GM21737 (cell line): ENCODE measurements at regions not wholly inside any gene's neighbourhood (a gene's known extent, or its start where the extent isn't known, plus 50 kb on each side); places are given as distances from the start of the nearest gene placed in this dataset.
"Not testable (repeated sequence)": the region's sequence is repeated elsewhere in the genome, so short reads cannot be mapped to it uniquely, and the experiment has no call there.

ENCODE experiments used
- ATAC-seq: cut with Tn5 transposase; IDR thresholded peaks from one replicate; pipeline ENCODE4 v1.9.1; 2021; ENCODE audit warnings: mild to moderate bottlenecking, moderate library complexity; ENCODE audit not compliant: unreplicated experiment

DNA sequence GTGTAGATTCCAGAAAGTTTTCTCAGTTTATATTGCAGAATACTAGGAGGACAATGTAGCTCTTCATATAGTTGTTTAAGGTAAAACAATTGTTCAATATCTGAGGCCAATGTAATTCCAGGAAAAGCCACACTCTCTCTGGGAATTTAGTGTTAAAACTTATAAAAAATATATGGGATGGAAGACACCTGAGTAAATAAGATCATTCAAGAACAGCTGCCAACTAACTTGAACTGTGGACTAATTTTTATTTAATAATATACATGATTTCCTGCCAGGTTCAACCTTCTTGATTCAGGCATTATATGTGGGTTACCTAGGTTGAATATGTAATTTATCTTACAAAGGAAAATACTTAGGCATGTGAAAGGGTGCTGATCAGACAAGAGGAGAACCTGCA, 841.1 kb upstream of the PRR20A start:
- ATAC-seq: no peak

DNA sequence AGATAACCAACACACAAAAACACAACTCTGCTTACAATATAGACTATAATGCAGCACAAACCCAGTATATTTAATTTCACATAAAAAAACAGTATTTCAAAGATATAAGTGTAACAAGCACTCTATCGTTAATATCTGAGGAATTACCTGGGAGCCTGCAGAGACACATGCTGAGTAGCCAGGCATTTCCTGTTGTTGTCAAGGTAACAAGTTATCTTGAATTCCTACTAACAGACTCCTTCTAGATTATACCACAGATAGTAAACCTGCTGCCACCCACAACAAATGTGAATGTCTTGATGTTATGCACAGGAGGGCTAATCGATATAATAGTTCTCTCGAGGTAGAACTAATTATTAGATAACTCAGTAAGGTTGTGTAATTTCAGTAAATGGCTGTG, 826.0 kb upstream of the PRR20A start:
- ATAC-seq: no peak

DNA sequence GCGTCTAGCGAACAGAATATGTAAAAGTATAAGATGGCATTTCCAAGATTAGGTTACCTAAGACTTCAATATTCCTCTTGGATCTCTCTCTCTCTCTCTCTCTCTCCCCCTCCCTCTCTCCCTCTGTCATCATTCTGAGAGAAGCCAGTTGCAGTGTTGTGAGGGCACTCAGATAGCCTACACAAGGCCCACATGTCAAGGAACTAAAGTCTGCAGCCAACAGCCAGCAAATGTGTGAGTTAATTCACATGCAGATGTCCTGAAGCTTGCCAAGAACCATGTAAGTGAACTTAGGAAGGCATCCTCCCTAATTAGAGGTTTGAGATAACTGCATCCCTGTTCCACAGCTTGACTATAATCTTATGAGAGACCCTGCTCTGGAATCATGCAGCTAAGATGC, 822.9 kb upstream of the PRR20A start:
- no peak for ATAC-seq

DNA sequence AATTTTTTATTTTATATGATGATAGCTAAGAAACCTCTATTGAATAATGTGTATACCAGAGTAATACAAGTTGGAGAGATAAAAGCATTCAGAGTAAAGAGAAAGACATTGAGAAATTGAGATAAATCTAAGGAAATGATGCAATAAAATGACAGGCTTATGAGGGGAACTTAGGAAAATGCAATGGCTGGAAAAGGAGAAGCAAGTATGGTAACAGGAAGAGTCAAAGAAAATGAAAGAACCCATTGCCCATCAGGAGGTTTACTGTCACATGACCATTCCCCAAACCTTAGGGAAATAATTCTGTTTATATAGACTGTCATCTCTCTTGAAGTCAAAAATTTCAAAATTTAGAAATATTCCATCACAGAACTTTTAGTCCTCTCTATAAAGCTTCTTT, 808.0 kb upstream of the PRR20A start:
- no peak for ATAC-seq

DNA sequence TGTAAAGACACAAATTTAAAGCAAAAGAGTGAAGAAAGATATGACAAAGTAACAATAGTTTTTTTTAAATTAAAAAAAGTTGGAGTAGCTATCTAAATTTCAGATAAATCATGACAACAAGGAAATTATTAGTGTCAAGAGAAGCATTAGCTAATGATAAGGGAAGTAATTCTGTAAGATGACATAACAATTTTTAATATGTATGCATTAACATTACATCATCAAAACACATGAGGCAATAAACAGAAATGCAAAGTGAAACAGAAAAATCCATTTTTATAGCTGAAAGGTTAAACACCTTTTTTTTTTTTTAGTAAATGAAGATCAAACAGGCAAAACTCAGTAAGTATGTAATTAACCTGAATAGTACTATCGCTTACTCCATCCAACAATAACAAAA, 804.9 kb upstream of the PRR20A start:
- no peak for ATAC-seq

DNA sequence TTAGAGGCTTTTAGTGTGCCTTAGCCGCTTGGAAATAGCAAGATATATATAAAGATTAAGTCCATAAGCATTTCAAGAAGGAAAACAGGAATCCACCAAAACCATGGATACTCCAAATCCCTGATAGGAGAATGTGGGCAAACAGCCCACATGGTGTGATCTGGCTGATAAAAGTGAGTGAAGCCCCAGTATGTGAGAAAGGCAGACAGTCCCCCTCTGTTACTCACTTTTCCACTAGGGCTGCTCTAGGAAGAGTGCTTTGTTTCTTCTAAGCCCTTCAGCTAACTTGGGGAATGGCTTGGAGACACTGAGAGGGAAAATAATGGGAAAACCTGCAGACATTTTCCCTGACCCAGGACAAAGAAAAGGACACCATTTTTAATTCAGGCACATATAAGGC, 802.3 kb upstream of the PRR20A start:
- no peak for ATAC-seq

DNA sequence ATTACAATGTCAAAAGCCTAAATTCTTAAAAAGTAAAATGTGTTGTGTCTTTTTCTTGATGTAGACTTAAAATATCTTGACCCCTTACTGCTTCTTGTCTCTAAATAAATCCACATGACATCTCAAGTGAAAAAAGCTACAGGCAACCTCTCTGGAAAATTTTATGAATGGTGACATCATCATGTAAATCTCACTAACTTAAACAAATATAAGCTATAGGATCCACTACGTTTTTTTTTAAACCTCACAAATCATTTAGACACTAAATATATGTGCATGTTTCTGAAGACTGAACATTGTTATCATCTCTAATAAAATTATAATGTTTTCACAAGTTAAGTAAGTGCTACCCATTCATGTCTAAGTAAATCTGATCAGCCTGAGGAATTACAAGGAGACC, 793.7 kb upstream of the PRR20A start:
- no peak for ATAC-seq

DNA sequence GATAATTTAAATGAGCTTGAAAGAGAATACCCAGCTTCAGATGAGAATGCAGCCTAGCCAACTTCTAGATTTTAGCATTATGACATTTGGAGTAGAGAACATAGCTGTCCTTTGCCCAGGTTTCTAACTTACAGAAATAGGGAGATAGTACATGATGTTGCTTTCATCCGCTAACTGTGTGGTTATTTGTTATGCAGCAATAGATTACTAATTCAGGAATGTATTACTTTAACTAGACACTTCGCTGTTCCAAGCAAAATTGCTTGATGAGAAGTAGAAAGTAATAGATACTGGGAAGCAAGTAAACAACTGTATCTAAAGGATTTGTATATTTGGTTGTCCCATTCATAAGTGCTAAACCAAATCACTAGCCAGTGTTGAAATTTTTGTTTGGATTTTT, 790.9 kb upstream of the PRR20A start:
- no peak for ATAC-seq

DNA sequence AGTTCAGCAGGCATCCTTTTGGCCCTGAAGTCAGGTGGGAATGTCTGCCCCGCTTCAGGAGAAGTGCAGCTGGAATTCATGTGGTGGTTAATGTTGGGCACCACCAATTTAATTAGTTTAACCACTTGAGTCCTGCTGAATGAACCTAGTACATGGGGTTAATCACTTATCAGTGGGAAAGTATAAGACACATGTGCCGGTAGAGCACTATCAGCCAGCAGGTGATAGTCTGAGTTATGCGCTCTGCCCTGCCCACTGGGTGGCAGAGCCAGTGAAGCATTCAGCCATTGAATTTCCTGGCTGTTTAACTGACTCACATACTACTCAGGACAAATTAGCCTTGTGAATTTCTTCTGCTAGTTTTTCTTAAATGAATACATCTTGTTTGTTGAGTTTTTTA, 789.7 kb upstream of the PRR20A start:
- no peak for ATAC-seq

DNA sequence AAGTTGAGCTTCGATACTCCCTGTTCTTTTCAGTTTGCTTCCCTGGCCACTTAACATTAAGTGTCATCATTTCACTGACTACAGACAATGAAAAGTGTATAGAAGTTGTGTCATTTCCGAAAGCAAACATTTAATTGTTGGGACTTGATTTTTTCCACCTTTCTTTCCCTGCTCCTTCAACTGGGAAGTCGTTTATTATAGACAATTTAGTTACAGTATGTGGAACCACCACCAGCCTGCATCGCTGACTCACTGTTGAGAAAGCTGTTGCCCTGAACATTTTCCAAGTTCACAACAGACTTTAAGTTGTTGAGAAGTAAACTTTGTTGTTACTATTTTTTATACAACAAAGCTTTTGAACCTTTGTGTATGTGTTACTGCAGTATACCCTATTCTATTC, 788.4 kb upstream of the PRR20A start:
- ATAC-seq: no peak

DNA sequence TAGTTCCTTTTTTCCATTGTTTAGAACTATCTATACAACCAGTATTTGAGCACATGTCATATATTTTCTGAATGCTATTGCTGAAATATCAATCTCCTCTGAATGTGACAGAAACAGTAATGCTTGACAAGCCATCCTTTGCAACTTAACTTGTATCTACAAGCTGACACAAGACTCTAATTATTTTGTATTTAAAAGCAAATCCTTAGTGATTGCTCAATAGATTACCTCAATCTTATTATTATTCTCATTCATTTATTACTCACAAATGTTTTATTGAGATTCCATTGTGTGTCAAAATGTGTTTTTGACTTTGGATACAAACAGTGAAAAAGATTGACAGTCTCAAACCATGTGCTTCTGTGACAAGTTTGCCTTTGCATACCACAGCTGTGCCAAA, 787.8 kb upstream of the PRR20A start:
- ATAC-seq: no peak

DNA sequence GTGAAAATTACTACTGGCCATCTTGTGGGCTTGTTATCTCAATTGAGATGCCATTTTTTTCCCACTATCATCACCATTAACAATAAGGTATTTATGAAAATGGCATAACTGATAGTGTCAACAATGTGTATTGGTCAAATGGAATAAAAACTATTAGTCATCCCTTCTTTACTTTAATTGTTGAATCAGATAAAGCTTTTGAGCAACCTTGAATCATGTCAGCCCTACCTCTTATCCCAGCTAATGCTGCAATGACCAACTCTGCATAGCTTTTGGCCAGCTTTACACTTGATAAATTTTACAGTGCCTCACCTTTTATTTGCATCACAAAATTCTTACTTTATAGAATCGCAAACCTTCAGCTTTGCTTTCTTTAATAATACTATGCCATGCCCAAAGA, 784.0 kb upstream of the PRR20A start:
- ATAC-seq: no peak

DNA sequence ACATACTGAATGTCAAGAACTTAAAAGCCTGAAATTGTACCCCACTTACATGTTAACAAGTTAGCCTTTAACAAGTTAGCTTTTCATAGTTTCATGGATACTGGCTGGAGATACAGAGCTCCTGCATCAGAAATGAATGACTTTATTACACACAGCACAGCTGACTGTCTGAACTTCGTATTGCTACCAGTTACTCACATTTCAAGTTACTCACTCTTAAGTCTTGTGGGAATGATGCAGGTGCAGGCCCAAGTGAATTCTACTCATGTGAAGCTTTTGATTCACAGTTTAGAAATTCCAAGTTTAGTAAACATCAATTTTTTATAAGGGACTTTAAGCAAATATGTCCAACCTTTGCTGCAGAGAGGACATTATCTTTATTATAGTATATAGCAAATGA, 762.2 kb upstream of the PRR20A start:
- ATAC-seq: no peak

DNA sequence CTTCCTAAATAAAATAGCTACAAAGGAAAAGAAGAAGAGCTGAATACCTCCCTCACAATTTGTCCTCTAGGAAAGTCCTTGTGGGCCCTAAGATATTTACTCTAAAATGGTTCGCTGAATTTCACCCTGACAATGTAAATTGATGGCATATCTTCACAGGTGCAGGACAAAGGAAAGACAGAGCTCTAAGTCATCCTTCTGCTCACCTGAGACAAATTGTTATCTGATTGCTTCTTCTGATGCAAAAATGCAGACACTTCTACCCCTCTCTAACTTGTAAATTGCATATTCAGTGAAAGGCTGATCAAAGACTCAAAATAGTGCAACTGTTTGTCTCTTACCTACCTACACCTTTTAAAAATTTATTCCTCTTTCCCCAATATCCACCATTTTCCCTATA, 747.2 kb upstream of the PRR20A start:
- no peak for ATAC-seq

DNA sequence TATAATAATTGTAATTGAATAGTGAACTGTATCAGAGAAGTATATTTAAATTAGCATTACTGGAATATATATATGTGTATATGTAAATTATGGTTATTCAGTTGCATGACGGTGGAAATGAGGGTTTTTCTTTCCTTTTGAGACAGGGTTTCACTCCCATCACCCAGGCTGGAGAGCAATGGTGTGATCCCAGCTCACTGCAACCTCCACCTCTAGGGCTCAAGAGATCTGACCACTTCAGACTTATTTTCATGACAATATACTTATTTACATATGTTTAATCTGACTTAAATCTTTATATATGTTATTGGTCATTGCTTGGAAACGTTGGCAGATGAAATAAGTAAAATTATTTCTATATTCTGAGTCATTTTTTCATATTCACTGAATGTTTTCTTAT, 744.4 kb upstream of the PRR20A start:
- no peak for ATAC-seq

DNA sequence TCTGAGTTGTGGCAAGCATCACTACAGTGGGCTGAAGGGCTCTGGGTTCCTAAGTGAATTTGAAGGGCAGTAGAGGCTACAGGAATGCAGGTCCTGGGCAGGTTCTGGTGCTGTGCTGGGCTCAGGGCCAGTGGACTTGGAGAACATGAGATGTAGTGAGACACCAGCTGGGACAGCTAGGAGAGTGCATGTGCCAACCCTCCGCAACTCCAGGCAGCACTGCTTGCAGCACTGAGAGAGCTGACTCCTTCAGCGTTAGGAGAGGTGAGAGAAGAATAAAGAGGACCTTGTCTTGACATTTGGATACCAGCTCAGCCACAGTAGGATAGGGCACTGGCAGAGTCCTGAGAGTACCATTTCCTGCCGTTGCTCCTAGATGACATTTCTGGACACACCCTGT, 739.9 kb upstream of the PRR20A start:
- no peak for ATAC-seq

DNA sequence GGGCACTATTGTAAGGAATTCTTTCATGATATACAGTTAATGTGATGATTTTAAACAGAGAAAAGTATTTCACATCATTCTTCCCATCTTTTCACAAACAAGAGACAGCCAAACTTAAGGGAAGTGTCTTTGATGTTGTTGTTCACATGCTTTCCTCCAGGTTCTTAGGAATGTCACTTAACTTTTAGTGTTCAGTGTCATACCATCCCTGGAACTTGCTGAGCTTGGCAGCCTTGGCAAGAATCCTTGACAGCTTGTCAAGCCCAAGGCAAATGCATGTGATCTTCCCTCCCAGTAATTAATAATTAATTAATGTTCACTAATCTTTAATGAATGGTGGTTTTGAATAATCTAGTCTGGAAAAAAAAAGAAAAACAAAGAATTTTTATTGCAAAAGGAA, 727.9 kb upstream of the PRR20A start:
- ATAC-seq: no peak

DNA sequence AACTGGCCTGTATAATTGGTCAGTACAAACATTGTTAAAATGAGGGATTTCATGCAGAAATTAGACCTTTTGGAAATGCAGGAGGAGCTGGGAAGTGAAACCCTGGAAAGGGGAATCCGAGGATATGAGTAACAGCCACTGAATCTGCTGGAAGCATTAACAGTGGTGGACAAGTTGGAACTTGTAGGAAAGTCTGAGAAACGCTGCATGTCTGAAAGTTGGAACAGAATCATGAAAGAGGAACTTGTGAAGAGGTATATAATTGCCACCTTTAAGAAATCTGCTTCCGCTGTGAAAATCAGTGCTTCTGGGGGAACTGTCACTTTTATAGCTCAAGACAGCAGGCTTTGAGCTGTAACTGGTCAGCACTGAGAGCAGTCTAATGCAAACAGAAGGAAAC, 716.5 kb upstream of the PRR20A start:
- ATAC-seq: no peak

DNA sequence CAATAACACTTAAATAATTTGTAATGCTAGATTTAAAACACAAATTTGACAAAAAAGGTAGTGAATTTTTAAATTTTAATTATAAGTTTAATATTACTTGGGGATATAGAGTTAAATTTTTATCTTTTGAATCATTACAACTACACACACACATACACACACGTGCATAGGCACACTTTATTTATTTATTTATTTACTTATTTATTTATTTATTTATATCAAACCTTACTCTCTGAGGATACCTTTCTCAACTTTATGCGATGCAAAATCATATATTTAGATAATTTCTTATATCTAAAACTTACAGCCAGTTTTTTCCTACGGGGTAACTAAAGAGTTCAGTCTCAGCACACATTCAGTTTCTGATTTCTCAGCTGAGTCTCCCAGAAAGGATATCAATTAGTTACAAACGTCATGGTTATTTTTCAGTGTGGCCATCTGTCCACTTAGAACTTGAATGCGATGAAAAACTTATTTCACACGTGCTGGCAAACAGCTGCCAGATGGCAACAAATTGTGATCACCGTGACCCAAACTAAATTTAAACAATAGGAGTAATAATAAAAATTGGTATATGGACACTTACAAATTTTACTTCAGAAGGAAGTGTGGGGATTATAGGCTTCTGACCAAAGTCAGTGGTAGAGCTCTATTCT, 683.1 kb upstream of the PRR20A start:
- ATAC-seq: no peak

DNA sequence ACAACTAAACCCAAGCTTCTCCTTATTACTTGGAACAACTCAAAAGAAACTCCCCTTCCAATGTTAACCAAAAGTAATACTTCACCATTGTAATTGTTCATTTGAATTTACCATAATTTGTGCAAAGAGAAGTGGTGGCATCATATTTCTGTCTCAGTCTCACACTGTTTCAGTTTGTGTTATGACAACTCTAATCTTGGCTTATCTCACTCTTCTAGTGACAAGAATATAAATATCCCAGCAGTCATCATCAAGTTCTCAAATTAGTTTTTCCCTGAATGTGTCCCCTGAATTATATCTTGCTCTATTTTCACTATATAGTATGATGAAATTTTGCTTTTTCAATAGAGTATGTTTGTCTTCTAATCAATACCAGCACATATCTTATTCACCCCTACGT, 681.4 kb upstream of the PRR20A start:
- no peak for ATAC-seq

DNA sequence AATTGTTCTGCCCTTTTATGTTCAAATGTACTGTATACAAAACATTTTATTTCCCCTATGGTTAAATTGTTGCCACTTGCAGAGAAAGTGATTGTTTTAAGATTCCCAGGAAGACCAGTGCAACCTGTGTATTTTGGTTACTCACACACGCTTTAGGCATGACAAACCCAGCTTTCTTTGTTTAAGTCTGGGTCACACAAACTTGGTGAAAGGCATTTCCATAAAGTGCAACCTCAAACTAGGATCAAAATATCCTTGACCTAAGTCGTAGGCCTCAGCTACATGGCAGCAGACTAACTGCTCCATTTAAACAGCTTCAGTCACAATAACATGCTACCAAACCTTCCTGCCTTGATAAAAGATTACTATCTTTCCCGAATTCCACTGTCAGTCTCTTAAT, 639.0 kb upstream of the PRR20A start:
- ATAC-seq: no peak

DNA sequence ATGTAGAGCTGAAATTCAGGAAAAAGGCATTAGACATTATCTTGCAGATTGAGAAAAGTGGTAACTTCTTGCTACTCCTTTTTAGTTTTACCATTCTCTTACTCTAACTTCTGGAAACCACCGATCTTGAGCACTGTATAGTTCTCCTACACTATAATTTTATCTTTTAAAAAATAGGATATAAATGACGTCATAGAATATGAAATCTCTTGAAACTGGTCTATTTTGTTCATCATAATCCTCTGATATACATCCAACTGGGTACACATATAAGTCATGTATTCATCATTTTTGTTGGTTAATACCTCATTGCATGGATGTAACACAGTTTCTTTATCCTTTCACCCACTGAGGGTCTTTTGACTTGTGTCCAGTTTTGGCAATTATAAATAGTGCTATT, 629.9 kb upstream of the PRR20A start:
- no peak for ATAC-seq

DNA sequence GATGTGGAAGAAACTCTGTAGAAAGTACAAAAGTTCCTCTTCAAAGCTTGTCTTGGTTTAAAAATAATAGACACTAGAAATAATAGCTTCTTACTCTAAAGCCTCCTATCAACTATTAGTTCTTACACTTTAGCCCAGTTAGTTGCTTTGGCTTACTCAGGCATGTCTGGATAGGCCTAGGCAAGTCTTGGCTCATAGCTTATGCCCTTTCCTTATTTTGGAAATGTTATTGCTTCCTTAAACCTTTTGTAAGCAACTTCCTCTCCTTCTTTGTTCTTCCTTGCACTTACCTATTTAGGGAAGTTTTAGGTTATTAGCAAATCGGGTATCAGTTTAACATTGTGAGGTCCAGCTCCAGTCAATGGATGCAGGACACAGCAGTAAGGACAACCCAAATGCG, 628.4 kb upstream of the PRR20A start:
- ATAC-seq: not testable (repeated sequence)

DNA sequence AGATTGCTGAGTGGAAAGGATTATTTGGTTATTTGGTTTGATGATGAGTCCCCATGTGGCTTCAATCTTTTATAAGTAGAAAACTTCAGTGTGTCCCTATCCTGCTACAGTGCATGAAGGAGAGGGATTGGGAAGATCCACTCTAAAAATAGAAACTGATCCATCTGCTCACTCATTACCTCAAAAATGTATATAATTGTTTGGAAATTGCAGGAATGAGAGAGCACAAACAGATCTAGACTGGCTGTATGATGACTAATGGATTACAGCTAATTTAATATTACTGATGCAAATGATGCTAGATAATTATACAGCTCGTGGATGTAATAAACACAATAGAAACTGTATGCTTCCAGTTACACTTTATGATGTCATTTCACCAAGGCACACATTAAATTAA, 625.3 kb upstream of the PRR20A start:
- ATAC-seq: no peak
